ENCODE measurements at regions not wholly inside any gene's neighbourhood (a gene's known extent, or its start where the extent isn't known, plus 50 kb on each side); places are given as distances from the start of the nearest gene placed in this dataset.

DNA sequence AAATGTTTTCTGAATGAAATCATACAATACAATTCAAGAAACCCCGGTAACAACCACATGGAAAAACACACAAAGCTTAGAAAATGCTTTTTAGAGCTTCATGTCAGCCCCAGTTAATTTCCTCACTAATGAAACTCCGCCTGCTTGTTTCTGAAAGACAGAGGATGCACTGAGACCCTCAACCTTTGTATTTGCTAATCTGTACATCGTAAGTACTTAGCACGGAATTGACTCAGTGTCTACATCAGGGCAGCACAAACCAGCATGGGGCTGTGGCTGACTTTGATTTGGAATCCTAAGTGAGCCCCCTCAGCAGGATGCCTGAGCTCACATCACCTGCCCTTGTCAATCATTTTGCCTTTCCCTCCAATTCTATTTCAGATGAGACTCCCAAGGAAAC, 499.1 kb upstream of the MPDZ start:
- no peak overlapping the region for H3K27ac Mint-ChIP-seq
- H3K36me3 Mint-ChIP-seq, result no peaks in the 10 kb centered on the region
- no peak overlapping the region for H3K4me3 Mint-ChIP-seq

DNA sequence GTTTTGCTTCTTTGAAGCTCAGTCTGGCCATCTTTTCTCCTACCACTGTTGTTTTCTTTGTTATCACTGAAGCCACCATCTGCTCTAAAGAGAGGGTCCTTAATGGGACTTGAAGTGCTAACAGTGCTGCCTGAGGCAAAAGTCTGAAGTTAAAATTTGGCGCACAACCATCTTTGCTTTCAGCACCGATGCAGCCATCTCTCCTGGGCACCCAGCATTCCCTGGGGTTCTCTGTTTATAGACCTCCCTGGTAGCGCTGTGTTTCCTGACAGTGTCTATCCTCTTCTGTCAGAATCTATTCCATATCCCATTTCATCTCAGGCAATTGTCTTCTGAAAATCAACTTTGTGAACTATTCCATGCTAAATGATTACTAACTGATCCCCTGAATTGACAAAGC, 491.5 kb upstream of the MPDZ start:
- no peaks in the 10 kb centered on the region for H3K27me3 Mint-ChIP-seq
- no peaks in the 10 kb centered on the region for H3K36me3 Mint-ChIP-seq
- no peaks in the 10 kb centered on the region for H3K4me1 Mint-ChIP-seq
- no peak overlapping the region for H3K4me3 Mint-ChIP-seq
- peaks cover 0 to 7% (median 4%) of the 10 kb centered on the region in 3 donors for H3K9me3 Mint-ChIP-seq
- H3K27ac Mint-ChIP-seq, result no peak overlapping the region

More for the DNA sequence above, 499.1 kb upstream of the MPDZ start:
- Mint-ChIP-seq H3K4me1 (no peaks in the 10 kb centered on the region), H3K27me3 (no peaks in the 10 kb centered on the region), H3K9me3 (peaks cover 0 to 11% (median 8%) of the 10 kb centered on the region in 3 donors)

- Mint-ChIP-seq H3K27ac (no peak overlapping the region), H3K4me3 (no peak overlapping the region), H3K4me1 (no peaks in the 10 kb centered on the region), H3K27me3 (no peaks in the 10 kb centered on the region), H3K9me3 (peaks cover 0 to 7% (median 6%) of the 10 kb centered on the region in 3 donors), H3K36me3 (no peaks in the 10 kb centered on the region)
Measured at GRCh38 chr9:13769641-13770040, 490.1 kb upstream of the MPDZ start.

- H3K27ac Mint-ChIP-seq, result no peak overlapping the region
- H3K36me3 Mint-ChIP-seq, result no peaks in the 10 kb centered on the region
- H3K4me1 Mint-ChIP-seq, result no peaks in the 10 kb centered on the region
- H3K4me3 Mint-ChIP-seq, result no peak overlapping the region
- H3K9me3 Mint-ChIP-seq, result peaks cover 0 to 4% (median 1%) of the 10 kb centered on the region in 3 donors
- H3K27me3 Mint-ChIP-seq, result no peaks in the 10 kb centered on the region
Measured at GRCh38 chr9:13769006-13769405, 489.5 kb upstream of the MPDZ start.

DNA sequence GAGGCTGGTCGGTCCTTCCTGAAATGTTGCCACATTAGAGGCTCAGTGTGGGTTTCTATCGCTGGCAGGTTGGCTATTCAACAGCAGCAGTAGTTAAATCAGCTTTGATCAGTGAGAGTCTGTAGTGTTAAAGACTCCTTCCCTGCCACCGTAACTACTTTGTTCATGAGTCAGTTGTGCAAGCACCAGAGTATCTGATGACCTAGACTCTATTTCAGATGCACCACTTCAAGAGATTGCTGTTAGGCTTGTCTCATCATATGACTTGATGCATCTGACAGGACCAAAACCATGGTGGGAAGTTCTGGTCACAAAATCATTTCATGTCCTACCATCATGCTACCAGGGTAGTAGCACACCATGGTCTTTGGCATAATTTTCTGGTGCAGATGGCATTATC, 482.7 kb upstream of the MPDZ start:
- Mint-ChIP-seq H3K4me3 (no peak overlapping the region), H3K36me3 (peaks cover 3% of the 10 kb centered on the region), H3K27ac (no peak overlapping the region), H3K9me3 (peaks cover 0 to 7% (median 1%) of the 10 kb centered on the region in 3 donors), H3K27me3 (no peaks in the 10 kb centered on the region), H3K4me1 (no peaks in the 10 kb centered on the region)

- Mint-ChIP-seq H3K27ac (no peak overlapping the region), H3K4me3 (no peak overlapping the region), H3K9me3 (peaks cover 1 to 8% (median 7%) of the 10 kb centered on the region in 3 donors), H3K36me3 (peaks cover 5% of the 10 kb centered on the region), H3K27me3 (no peaks in the 10 kb centered on the region), H3K4me1 (no peaks in the 10 kb centered on the region)
Measured at GRCh38 chr9:13759551-13759950, 480.1 kb upstream of the MPDZ start.

DNA sequence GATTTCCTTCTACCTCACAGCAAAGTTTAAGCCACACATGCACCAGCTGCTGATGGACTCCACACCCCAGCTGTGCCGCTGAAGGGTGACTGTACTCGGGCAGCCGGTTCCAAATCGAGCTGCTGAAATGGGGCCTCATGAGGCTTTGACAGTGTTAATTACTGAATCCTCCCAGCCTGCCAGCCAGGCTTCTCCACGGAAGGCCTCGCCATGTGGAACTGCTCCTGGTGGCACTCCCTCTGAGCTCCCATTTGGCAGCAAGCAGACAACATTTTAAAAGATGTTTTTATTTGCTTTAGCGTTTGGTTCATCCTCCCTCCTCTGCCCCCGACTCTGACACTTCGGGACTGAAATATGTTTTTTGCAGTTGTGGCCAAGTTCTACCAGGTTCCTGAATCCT, 479.4 kb upstream of the MPDZ start:
- H3K36me3 Mint-ChIP-seq, result peaks cover 5% of the 10 kb centered on the region
- H3K27me3 Mint-ChIP-seq, result no peaks in the 10 kb centered on the region
- H3K4me3 Mint-ChIP-seq, result no peak overlapping the region
- H3K4me1 Mint-ChIP-seq, result no peaks in the 10 kb centered on the region
- peaks cover 0 to 8% (median 7%) of the 10 kb centered on the region in 3 donors for H3K9me3 Mint-ChIP-seq
- no peak overlapping the region for H3K27ac Mint-ChIP-seq

DNA sequence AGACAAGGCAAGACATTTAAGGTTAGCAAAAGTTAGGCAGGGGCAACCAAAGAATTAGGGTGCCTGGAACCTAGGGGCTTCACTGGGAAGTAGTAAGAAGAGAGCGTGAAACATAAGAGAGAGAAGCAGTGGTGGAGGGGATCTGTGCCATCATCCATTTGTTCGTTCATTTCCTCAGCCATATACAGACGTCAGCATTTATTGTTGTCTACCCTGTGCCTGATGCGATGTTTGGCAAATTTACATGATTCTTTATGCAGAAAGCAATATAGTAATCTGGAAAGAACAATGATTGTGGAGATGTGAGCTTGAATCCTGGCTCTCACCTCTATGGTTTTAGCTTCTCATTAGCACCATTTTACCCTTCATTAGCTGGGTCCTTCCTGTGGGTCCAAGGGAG, 477.5 kb upstream of the MPDZ start:
- no peak overlapping the region for H3K4me3 Mint-ChIP-seq
- H3K27ac Mint-ChIP-seq, result no peak overlapping the region
- peaks cover 0 to 7% (median 5%) of the 10 kb centered on the region in 3 donors for H3K9me3 Mint-ChIP-seq
- H3K27me3 Mint-ChIP-seq, result no peaks in the 10 kb centered on the region
- H3K36me3 Mint-ChIP-seq, result peaks cover 5% of the 10 kb centered on the region
- H3K4me1 Mint-ChIP-seq, result no peaks in the 10 kb centered on the region

DNA sequence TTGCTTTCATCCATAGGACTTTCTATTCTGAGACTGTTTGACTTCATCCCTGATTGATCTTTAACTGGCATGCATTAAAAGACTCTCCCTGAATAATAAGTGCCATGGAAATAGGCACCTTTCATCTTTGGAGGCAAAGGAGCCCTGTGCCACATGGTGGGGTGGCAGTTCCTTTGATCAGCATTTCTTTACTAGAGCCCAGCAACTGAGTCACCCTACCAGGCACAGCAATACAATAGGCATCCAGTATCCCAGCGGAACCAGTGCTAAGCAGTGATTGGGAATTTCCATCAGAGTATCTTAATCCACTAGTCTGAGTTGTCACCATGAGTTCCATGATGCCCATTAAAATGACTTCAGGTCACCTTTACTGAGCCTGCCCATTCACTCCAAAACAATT, 476.1 kb upstream of the MPDZ start:
- Mint-ChIP-seq H3K4me3 (no peak overlapping the region), H3K9me3 (peaks cover 0 to 7% (median 5%) of the 10 kb centered on the region in 3 donors), H3K27ac (no peak overlapping the region), H3K4me1 (no peaks in the 10 kb centered on the region), H3K27me3 (no peaks in the 10 kb centered on the region), H3K36me3 (peaks cover 5% of the 10 kb centered on the region)

DNA sequence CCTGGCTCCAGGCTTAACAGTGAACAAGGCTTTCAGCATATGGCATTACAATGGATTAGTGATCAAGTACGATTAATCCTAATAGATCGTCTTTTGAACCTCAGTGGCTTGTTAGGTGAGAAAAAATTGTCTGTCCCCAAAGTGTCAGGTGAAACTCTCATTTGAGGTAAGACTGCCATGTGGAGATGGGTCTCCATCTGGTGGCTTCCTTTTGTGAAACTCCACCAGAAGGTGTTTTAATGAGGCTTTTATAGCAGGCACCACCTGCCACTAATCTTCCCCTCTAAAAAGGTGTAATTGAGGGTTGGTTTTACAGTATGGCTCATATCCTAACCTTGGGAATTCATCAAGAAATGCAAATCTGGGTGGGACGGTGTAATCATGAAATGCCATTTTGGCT, 471.1 kb upstream of the MPDZ start:
- Mint-ChIP-seq H3K4me3 (no peak overlapping the region), H3K4me1 (no peaks in the 10 kb centered on the region), H3K27me3 (no peaks in the 10 kb centered on the region), H3K36me3 (peaks cover 3% of the 10 kb centered on the region), H3K9me3 (peaks cover 0 to 6% (median 0%) of the 10 kb centered on the region in 3 donors), H3K27ac (no peak overlapping the region)

- no peak overlapping the region for H3K27ac Mint-ChIP-seq
- H3K27me3 Mint-ChIP-seq, result no peaks in the 10 kb centered on the region
- no peak overlapping the region for H3K4me3 Mint-ChIP-seq
- no peaks in the 10 kb centered on the region for H3K4me1 Mint-ChIP-seq
- H3K36me3 Mint-ChIP-seq, result peaks cover 3% of the 10 kb centered on the region
- H3K9me3 Mint-ChIP-seq, result peaks cover 0 to 6% (median 0%) of the 10 kb centered on the region in 3 donors
Measured at GRCh38 chr9:13750061-13750460, 470.6 kb upstream of the MPDZ start.

DNA sequence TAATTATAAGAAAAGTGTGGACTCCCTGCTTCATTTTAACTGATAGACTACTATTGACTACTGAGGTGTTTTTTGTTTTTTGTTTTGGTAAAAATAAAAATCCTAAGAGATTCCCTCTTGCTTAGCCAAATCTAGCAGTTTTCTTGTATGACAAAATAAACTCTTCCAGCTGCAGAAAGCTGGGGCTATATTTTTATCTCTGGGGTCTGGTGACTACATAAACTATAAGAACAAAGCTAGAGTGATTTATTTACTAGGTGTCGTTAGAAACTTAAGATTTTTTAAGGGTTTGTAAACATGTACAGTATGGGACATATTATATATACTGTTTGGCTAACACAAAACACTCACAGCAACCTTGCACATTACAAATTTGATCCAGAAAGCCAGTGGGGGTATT, 467.4 kb upstream of the MPDZ start:
- peaks cover 0 to 6% (median 0%) of the 10 kb centered on the region in 3 donors for H3K9me3 Mint-ChIP-seq
- no peaks in the 10 kb centered on the region for H3K27me3 Mint-ChIP-seq
- no peaks in the 10 kb centered on the region for H3K4me1 Mint-ChIP-seq
- H3K4me3 Mint-ChIP-seq, result no peak overlapping the region
- peaks cover 3% of the 10 kb centered on the region for H3K36me3 Mint-ChIP-seq
- H3K27ac Mint-ChIP-seq, result no peak overlapping the region

- Mint-ChIP-seq H3K27ac (no peak overlapping the region), H3K9me3 (no peaks in the 10 kb centered on the region), H3K36me3 (no peaks in the 10 kb centered on the region), H3K27me3 (no peaks in the 10 kb centered on the region), H3K4me3 (no peak overlapping the region), H3K4me1 (no peaks in the 10 kb centered on the region)
Measured at GRCh38 chr9:13744261-13744901, 464.9 kb upstream of the MPDZ start.

DNA sequence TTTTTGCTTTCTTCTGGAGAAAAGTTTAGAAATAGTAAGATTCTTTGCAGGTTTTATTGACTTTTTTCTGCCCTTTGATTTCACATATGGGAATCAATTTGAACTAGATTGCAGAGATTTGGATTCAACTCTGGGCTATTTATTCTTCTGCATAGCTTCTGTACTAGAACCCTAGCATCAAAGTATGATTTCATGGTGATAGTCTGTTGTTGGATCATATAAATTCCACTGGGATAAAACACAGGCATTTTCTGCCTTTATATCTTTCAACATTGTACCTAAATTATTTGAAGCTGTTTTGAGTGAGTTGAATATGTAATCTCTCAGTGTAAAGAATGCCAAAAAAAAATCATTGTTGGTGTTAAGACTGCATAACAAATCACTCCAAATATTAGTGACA, 458.4 kb upstream of the MPDZ start:
- H3K4me3 Mint-ChIP-seq, result no peak overlapping the region
- no peak overlapping the region for H3K27ac Mint-ChIP-seq
- H3K36me3 Mint-ChIP-seq, result no peaks in the 10 kb centered on the region
- H3K27me3 Mint-ChIP-seq, result no peaks in the 10 kb centered on the region
- no peaks in the 10 kb centered on the region for H3K4me1 Mint-ChIP-seq
- peaks cover 0 to 6% (median 1%) of the 10 kb centered on the region in 3 donors for H3K9me3 Mint-ChIP-seq

- Mint-ChIP-seq H3K27me3 (no peaks in the 10 kb centered on the region), H3K36me3 (no peaks in the 10 kb centered on the region), H3K9me3 (peaks cover 4 to 6% (median 4%) of the 10 kb centered on the region in 3 donors), H3K4me3 (no peak overlapping the region), H3K4me1 (no peaks in the 10 kb centered on the region), H3K27ac (no peak overlapping the region)
Measured at GRCh38 chr9:13735181-13735580, 455.7 kb upstream of the MPDZ start.

GRCh38 chr9:13734601-13735000, 455.1 kb upstream of the MPDZ start:
- Mint-ChIP-seq H3K4me3 (no peak overlapping the region), H3K9me3 (peaks cover 4 to 6% (median 4%) of the 10 kb centered on the region in 3 donors), H3K4me1 (no peaks in the 10 kb centered on the region), H3K27me3 (no peaks in the 10 kb centered on the region), H3K36me3 (no peaks in the 10 kb centered on the region), H3K27ac (no peak overlapping the region)
